GM21381 (cell line): ENCODE measurements at regions not wholly inside any gene's neighbourhood (a gene's known extent, or its start where the extent isn't known, plus 50 kb on each side); places are given as distances from the start of the nearest gene placed in this dataset.

Source experiments
- ATAC-seq: cut with Tn5 transposase; IDR thresholded peaks from one replicate; pipeline ENCODE4 v1.9.1; 2021; ENCODE audit warnings: mild to moderate bottlenecking, moderate library complexity; ENCODE audit not compliant: unreplicated experiment

DNA sequence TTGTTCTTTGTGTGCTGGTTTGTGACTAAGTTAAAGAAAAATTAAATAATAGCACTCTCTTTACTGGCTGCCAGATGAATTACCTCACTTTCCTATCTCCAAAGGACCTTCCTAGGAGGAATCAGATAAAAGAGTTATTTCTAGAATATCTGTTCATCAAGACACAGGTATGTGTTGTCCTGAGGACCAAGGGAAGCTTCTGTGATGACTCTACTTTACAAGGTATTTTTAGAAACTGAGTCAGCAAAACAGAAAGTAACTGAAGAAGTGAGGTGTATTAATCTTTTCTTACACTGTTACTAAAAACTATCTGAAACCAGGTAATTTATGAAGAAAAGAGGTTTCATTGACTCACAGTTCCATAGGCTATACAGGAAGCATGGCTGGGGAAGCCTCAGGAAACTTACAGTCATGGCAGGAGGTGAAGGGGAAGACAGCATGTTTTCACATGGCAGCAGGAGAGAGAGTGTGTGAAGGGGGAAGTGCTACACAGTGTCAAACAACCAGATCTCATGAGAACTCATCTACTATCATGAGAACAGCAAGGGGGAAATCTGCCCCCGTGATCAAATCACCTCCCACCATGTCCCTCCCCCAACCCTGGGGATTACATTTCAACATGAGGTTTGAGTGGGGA lies 189.2 kb upstream of the DMAC1 start:
- no peak for ATAC-seq

- ATAC-seq = no peak
Measured at GRCh38 chr9:7984692-7985091, 185.1 kb upstream of the DMAC1 start.

DNA sequence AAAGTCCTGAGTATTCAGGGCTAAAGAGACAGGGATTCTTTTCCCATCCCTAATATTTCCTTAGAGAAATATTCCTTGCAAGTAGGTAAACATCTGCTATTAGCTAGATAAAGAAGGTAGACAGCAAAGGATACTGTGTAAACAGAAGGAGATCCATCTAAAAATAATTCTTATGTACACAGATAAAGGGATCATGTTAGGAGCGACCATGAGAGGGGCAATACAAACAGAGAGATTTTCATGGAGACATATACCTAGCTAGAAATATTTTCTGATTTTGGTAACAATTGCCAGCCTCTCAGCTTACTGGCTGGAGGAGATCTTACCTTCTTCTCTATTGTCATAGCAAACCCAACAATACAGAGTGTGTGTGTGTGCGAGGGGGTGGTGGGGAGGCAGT lies 184.6 kb upstream of the DMAC1 start:
- no peak for ATAC-seq

- ATAC-seq = no peak
Measured at GRCh38 chr9:7983490-7983889, 183.9 kb upstream of the DMAC1 start.

DNA sequence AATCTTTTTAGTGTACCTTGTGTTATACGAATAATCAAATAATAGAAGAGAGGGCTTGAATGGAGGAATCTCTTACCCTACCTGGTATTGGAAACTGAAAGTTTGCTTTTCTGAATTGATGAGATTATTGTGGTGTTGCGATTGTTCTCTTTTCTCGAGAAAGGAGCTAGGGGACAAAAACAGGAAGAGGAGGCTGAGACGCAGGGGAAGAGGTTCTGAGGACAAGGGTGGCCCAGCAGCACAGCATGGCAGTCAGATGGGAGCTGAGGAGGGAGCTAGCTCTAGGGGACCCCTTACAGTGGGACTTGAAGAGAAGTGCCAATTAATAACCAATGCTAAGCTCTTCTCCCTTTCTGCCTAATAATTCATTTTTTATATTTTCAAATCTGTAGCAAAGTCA lies 183.3 kb upstream of the DMAC1 start:
- no peak for ATAC-seq

- ATAC-seq = no peak
Measured at GRCh38 chr9:7980691-7981289, 181.2 kb upstream of the DMAC1 start.

GRCh38 chr9:7980041-7980440 lies 180.5 kb upstream of the DMAC1 start:
- ATAC-seq = no peak

GRCh38 chr9:7979611-7980010 lies 180.0 kb upstream of the DMAC1 start:
- no peak for ATAC-seq

DNA sequence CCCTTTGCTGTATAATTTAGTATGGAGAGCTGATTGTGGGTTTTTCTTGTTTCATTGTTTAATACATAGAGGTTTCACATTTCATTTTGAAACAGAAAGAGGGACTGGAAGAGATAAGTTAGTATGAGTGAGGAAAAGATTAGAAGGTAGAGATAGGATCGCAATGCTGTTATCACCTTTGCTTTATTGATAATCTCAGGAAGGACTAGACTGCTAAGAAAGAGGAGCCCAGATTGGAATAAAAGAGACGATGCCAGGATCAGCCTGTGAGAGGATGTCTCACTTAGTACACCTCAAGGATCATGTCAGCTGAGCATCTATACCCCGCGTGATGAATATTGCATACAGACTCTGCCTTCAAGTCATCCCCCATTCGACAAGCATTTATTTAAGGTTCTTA lies 178.0 kb upstream of the DMAC1 start:
- ATAC-seq = no peak

GRCh38 chr9:7976856-7977255 lies 177.3 kb upstream of the DMAC1 start:
- ATAC-seq = peak; percentile 6

- peak; percentile 98 for ATAC-seq
Measured at GRCh38 chr9:7976167-7976755, 176.7 kb upstream of the DMAC1 start.

- no peak for ATAC-seq
Measured at GRCh38 chr9:7975336-7975735, 175.8 kb upstream of the DMAC1 start.

- ATAC-seq = peak; percentile 20
Measured at GRCh38 chr9:7974335-7974960, 174.9 kb upstream of the DMAC1 start.

GRCh38 chr9:7973123-7973522 lies 173.5 kb upstream of the DMAC1 start:
- no peak for ATAC-seq

DNA sequence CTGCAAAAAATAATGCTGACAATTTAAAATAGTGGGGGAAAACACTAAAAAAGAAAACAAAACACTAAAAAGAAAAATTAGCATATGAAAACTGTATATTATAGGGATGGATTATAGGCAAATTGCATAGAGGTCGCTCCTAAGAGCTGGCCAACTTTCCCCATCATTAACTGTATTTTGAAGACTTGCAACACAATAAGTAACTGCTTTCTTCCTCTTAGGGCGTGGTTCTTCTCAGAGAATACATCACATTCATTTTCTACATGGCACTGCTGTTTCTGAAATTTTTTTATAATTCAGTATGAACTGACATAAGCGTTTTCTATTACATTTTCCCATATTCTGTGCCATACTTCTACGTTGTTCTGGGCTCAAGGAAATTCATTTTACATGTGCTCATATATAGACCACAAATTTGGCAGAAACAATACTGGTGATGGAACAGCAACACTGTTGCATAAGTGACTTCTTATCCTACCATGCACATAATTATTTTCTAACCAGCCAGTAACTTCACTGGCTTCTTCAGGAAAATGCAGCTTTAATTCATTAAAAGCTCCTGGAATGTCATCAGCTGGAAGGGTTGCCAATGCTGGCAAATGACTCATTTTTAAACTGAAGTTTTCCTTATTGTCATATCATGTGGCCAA lies 171.2 kb upstream of the DMAC1 start:
- ATAC-seq = no peak

DNA sequence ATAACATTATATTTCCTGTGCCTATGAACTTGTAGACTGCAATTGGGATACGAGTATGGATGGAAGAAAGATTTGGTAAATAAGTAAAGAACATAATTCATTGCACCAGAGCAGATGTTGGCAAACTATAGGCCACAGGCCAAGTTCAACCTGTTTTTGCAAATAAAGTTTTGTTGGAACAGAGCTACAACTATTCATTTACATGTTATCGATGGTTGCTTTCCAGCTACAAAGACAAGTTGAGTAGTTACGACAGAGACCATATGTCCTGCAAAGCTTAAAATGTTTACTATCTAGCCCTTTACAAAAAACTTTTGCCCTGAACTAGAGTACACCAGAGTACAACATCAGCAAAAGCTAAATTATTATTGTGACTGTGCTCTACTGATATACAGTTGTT lies 169.1 kb upstream of the DMAC1 start:
- ATAC-seq = no peak

DNA sequence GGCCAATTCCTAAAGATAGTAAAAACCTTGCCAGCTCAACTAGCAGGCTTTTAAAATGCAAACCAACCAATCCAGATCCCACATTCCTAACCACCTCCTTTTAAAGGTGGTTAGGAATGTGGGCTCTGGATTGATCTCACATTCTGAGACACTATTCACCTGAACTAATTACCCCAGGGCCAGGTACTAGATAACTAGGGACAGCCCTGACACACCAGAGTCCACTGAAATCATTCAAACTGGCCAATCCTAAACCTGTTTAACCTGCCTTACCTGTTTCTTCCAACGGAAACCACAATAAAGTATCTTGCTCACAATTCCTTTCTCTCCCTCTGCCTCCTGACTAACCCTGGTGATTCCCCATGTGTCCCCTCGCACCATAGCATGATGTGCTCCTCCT lies 168.3 kb upstream of the DMAC1 start:
- no peak for ATAC-seq

DNA sequence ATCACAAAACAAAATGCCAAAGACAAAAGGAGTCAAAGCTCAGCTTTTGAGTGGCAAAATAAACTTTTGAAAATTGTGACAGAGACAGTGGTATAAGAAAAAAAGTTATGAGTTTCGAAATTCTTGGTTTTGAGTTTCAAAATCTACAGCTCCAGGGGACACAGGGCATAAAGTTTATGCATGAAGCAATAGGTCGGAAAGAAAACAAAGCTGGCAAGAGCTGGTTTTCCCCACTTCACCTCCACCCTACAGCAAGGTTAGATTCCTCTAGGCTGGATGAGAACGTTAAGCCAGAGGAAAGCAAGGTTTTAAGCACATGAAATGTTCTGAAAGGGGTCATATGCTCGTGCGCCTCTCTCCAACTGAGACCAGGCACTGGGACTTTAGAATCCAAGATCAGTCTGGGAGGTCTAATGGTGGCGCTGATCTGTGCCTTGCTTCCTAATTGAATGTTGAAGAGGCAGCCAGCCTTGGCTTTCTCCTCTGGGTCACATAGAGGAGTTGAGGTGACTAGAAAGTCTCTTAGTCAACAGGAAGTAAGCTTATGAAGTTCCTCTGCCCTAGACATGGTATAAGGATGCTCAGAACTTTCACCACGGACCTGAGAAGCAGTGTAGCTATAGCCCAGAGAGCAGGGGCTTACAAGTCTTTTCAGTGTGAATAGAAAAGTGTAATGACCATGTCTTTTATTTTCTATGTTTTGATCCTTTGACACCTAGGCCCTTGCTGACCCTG lies 167.7 kb upstream of the DMAC1 start:
- ATAC-seq = no peak

GRCh38 chr9:7965063-7965462 lies 165.5 kb upstream of the DMAC1 start:
- ATAC-seq = no peak

DNA sequence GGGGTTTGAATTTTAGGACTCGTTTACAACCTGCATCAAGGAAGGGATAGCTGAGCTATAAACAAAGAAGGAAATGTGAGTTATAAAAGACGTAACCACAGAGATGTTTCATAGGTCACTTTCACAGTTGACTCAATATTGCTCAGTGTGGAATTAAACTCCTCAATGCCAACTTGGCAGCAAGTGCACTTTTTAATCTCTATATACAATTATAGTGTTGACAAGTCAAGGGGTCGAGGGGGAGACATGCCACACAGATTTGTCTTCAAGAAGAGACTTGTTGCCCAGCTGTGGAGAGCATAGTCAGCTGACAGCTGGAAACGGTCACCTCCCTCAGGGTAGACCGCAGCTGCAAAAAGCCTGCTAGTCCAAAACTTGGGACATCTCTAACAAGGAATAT lies 163.4 kb upstream of the DMAC1 start:
- no peak for ATAC-seq

GRCh38 chr9:7961076-7961475 lies 161.5 kb upstream of the DMAC1 start:
- ATAC-seq = no peak
